Activated T-cell treated with anti-CD3 and anti-CD28 coated beads, Interleukin-2, amount 50 U/mL, for 1 hour (primary cell): ENCODE measurements at regions not wholly inside any gene's neighbourhood (a gene's known extent, or its start where the extent isn't known, plus 50 kb on each side); places are given as distances from the start of the nearest gene placed in this dataset.

ENCODE experiments used
- DNase-seq: peaks from one replicate; pipeline ENCODE4 v3.0.0-alpha.2; 2020

GRCh38 chr3:5071061-5071460 lies 51.0 kb upstream of the ARL8B start:
- no peak for DNase-seq

GRCh38 chr3:5072100-5072816 lies 49.8 kb upstream of the ARL8B start:
- no peak for DNase-seq
